Activated CD8-positive, alpha-beta memory T cell treated with anti-CD3 and anti-CD28 coated beads, Interleukin-2, amount 10 ng/mL, durations not matched to agents 7 days and 5 days (primary cell): ENCODE measurements at regions not wholly inside any gene's neighbourhood (a gene's known extent, or its start where the extent isn't known, plus 50 kb on each side); places are given as distances from the start of the nearest gene placed in this dataset.

ENCODE experiments used
- ATAC-seq: fragments of 150-1000 bp; cut with Tn5 transposase; one replicate; pipeline ENCODE4 v1.10.0; 2021; ENCODE audit warnings: moderate library complexity
- CTCF ChIA-PET: fragments of 350-600 bp; sonication (Branson Sonifier 250); formaldehyde crosslinking; loops from one replicate; lab custom pipeline; 2021; ENCODE audit warnings: antibody characterized with exemption; lab: Charles Lee
- DNase-seq: peaks from one replicate; pipeline ENCODE4 v3.0.0-alpha.2; 2020
- H3K27ac Mint-ChIP-seq: one replicate; pipeline ENCODE4 v1.8.0; 2021; ENCODE audit warnings: mild to moderate bottlenecking, mixed read lengths
- H3K27me3 Mint-ChIP-seq: one replicate; pipeline ENCODE4 v1.8.0; 2021; ENCODE audit warnings: mixed read lengths
- H3K36me3 Mint-ChIP-seq: one replicate; pipeline ENCODE4 v1.8.0; 2021; ENCODE audit warnings: mild to moderate bottlenecking, mixed read lengths
- H3K4me1 Mint-ChIP-seq: one replicate; pipeline ENCODE4 v1.8.0; 2021; ENCODE audit warnings: mixed read lengths
- H3K4me3 Mint-ChIP-seq: one replicate; pipeline ENCODE4 v1.8.0; 2021; ENCODE audit warnings: mild to moderate bottlenecking, moderate library complexity, mixed read lengths
- H3K9me3 Mint-ChIP-seq: one replicate; pipeline ENCODE4 v1.8.0; 2022; ENCODE audit warnings: low read depth, mixed read lengths

DNA sequence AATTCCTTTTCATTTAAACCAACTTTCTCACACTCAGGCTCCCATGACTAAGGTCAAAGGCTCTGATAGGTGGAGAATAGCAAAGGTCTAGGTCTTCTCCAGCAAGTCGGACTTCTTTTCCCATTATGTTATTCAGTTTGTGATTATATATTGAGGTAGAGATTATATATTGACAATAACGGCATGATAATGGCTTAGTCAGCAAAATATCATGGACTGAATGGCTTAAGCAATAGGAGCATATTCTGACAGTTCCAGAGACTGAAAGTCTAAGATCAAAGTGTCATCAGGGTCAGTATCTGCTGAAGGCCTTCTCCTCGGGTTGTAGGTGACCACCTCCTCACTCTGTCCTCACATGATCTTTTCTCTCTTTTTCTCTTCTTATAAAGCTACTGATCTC, 1251.4 kb downstream of the ROBO1 start:
- Mint-ChIP-seq H3K4me3 (no peak overlapping the region), H3K27me3 (no peaks in the 10 kb centered on the region), H3K36me3 (no peaks in the 10 kb centered on the region), H3K27ac (no peak overlapping the region), H3K4me1 (no peaks in the 10 kb centered on the region), H3K9me3 (peaks cover 6% of the 10 kb centered on the region)
- CTCF ChIA-PET = no interaction called here
- ATAC-seq (no peak), DNase-seq (no peak)

DNA sequence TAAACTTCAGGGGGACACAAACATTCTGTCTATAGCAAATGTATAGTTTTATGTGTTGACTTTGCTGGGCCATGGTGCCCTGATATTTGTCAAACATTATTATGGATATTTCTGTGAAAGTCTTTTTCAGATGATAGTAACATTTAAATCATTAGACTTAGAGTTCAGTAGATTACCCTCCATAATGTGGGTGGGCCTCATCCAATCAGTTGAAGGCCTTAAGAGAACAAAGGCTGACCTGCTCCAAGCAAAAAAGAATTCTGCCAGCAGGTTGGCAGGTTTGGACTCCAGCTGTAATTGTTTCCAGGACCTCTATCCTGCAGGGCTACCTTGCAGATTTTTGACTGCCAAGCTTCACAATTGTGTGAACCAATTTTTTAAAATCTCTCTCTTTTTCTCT, 1250.9 kb downstream of the ROBO1 start:
- Mint-ChIP-seq H3K36me3 (no peaks in the 10 kb centered on the region), H3K9me3 (peaks cover 6% of the 10 kb centered on the region), H3K27me3 (no peaks in the 10 kb centered on the region), H3K4me3 (no peak overlapping the region), H3K4me1 (no peaks in the 10 kb centered on the region), H3K27ac (no peak overlapping the region)
- ATAC-seq (no peak), DNase-seq (no peak)
- CTCF ChIA-PET = no interaction called here

DNA sequence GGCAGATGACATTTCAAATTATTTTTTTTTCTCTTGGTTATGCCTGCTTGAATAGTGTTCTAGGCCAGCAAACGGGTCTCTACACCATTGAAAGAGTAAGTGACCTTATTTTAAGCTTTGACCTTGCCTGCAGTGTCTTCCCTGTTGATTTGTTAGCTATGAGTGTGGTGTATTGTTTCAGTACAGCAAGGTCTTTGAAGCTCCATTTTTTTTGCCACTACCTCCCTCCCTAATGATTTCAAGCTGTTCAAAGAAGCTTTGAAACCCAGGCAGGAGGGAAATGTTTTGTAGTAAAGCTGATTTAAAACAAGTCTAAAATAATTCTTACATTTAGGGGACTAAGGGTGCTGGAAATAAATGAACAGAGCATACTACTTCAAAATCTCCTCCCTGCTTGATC, 1249.8 kb downstream of the ROBO1 start:
- DNase-seq (no peak), ATAC-seq (no peak)
- H3K27me3 Mint-ChIP-seq = no peaks in the 10 kb centered on the region
- H3K27ac Mint-ChIP-seq = no peak overlapping the region
- no peak overlapping the region for H3K4me3 Mint-ChIP-seq
- H3K9me3 Mint-ChIP-seq = peaks cover 4% of the 10 kb centered on the region
- H3K4me1 Mint-ChIP-seq = no peaks in the 10 kb centered on the region
- no peaks in the 10 kb centered on the region for H3K36me3 Mint-ChIP-seq
- CTCF ChIA-PET = no interaction called here

DNA sequence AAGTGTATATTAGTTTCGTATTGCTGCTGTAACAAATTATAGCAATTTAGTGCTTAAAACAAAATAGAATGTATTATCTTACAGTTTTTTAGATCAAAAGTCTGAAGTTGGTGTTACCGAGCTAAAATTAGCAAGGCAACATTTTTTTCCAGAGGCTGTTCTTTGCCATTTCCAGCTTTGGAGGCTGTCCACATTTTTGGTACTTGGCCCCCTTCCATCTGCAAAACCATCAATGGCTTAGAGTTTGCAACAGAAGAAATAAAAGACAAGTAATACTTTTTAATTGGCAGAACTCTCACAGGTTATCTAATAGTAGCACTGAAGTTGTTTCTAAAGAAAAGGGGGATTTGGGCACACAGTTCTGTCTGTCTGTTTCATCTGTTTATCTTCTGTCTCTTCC, 1248.5 kb downstream of the ROBO1 start:
- no peak for ATAC-seq
- peaks cover 4% of the 10 kb centered on the region for H3K9me3 Mint-ChIP-seq
- no peaks in the 10 kb centered on the region for H3K36me3 Mint-ChIP-seq
- no peak for DNase-seq
- no peak overlapping the region for H3K4me3 Mint-ChIP-seq
- no peaks in the 10 kb centered on the region for H3K4me1 Mint-ChIP-seq
- H3K27me3 Mint-ChIP-seq = no peaks in the 10 kb centered on the region
- CTCF ChIA-PET = no interaction called here
- H3K27ac Mint-ChIP-seq = no peak overlapping the region

DNA sequence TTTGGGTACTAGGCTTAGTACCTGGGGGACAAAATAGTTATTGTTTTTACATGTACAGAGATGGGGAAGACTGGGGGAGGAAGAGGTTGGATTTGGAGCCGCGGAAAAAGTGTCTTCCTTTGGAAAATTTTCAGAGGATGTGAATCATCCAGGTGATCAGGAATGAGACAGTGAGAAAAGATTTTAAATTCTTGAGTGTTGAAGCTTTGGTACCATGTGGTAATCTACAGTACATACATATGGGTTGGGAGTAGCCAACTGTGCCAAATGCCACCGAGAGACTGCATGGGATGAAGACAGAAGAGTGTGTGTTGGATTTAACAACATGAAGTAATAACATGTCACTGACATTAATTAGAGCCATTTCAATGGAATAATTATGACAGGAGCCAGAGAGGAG, 1238.2 kb downstream of the ROBO1 start:
- H3K4me1 Mint-ChIP-seq = no peaks in the 10 kb centered on the region
- no peak overlapping the region for H3K27ac Mint-ChIP-seq
- H3K27me3 Mint-ChIP-seq = no peaks in the 10 kb centered on the region
- H3K9me3 Mint-ChIP-seq = peaks cover 4% of the 10 kb centered on the region
- DNase-seq (no peak), ATAC-seq (no peak)
- CTCF ChIA-PET = no interaction called here
- H3K4me3 Mint-ChIP-seq = no peak overlapping the region
- no peaks in the 10 kb centered on the region for H3K36me3 Mint-ChIP-seq

DNA sequence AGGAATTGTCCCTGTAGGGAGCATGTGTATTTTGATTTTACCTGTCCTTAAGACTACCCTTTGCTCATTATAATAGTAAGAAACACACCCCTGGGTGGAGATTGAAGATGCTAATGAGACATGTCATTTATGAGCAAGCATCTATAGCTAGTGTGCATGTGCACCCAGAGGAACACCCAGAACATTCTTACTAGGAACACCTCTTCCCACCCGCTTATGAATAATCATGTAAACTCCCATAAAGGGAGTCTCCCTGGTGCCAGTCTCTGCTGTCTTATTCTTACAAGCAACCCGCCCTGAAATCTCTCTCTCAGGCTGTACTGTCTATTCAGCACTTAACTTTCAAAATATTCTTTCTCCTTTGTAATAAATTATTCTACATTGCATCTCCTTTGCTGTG, 1227.3 kb downstream of the ROBO1 start:
- no peaks in the 10 kb centered on the region for H3K36me3 Mint-ChIP-seq
- no peak overlapping the region for H3K27ac Mint-ChIP-seq
- CTCF ChIA-PET = no interaction called here
- H3K27me3 Mint-ChIP-seq = no peaks in the 10 kb centered on the region
- H3K4me3 Mint-ChIP-seq = no peak overlapping the region
- H3K4me1 Mint-ChIP-seq = no peaks in the 10 kb centered on the region
- peaks cover 6% of the 10 kb centered on the region for H3K9me3 Mint-ChIP-seq
- ATAC-seq (no peak), DNase-seq (no peak)

DNA sequence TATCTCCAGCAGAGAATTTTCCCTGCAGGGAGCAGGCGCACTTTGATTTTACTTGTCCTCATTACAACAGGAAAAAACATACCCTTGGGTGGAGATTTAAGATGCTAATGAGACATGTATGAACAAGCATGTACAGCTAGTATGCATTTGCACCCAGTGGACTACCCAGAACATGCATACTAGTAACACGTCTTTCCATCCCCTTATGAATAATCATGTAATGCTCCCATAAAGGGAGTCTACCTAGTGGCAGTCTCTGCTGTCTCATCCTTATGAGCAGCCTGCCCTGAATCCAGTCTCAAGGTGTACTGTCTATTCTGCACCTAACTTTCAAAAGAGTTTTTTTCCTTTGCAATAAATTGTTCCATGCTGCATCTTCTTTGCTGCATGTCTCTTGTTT, 1222.0 kb downstream of the ROBO1 start:
- ATAC-seq = no peak
- Mint-ChIP-seq H3K36me3 (no peaks in the 10 kb centered on the region), H3K9me3 (peaks cover 12% of the 10 kb centered on the region)

More for the DNA sequence above, 1222.0 kb downstream of the ROBO1 start:
- no peaks in the 10 kb centered on the region for H3K4me1 Mint-ChIP-seq
- no peak for DNase-seq
- no peak overlapping the region for H3K27ac Mint-ChIP-seq
- CTCF ChIA-PET = no interaction called here
- no peaks in the 10 kb centered on the region for H3K27me3 Mint-ChIP-seq
- H3K4me3 Mint-ChIP-seq = no peak overlapping the region
